ENCODE measurements at regions not wholly inside any gene's neighbourhood (a gene's known extent, or its start where the extent isn't known, plus 50 kb on each side); places are given as distances from the start of the nearest gene placed in this dataset.
"Not testable (repeated sequence)": the region's sequence is repeated elsewhere in the genome, so short reads cannot be mapped to it uniquely, and the experiment has no call there.

DNA sequence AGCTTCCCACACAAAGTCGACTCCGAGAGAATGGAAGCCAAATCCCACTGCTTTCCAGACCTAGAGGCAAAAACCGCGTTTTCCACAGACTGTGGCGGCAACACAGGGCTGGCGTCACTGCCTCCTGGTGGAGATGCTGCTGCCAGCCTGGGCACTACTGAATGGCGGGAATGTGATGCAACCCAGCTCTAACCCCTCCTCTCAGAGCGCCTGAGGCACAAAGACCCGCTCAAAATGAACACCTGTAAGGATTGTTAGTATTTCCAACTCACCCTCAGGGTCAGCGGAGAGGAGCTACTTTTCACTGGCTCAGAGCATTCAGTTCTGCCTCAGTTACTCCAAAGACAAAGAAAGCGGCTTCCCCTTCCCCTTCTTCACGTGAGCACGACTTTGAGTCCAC is 548.0 kb upstream of the SALL3 start:
- no peak for DNase-seq

- no peak for DNase-seq
These were observed 546.1 kb upstream of the SALL3 start for GRCh38 chr18:78433562-78433961.

GRCh38 chr18:78436110-78436509 is 543.5 kb upstream of the SALL3 start:
- no peak for DNase-seq

DNA sequence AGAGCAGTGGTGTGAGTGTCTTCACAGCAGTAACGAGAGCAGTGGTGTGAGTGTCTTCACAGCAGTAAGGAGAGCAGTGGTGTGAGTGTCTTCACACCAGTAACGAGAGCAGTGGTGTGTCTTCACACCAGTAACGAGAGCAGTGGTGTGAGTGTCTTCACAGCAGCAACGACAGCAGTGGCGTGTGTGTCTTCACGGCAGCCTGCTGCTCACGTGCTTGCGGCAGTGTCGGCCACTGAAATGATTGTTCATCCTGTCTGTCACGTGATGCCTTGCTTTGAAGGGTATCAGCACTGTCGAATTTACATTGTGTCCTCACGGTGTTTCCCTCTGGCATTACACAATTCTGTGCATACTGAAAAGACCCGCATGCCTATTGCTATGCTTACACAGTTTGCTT is 541.4 kb upstream of the SALL3 start:
- DNase-seq: not testable (repeated sequence)

GRCh38 chr18:78445880-78446279 is 533.7 kb upstream of the SALL3 start:
- no peak for DNase-seq

- no peak for DNase-seq
These were observed 532.4 kb upstream of the SALL3 start for GRCh38 chr18:78447211-78447610.

DNA sequence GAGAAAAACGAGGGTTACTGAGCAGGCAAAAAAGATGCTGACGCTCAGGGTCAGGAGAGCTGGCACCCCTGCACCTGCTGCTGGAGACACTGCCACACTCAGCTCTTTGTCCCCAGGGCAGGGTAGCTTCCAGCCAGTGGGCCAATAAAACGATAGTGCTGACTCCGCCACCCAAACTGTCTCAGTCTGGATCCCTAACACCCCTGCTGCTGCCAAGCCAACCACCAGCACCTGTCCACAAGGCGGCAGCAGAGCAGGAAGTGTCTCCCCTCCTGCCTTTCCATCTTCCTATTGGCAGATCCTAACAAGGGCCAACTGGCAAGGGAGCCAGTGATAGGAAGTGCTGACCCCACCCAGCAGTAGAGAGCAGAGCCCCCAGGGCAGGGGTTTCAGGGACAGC is 531.5 kb upstream of the SALL3 start:
- no peak for DNase-seq

DNA sequence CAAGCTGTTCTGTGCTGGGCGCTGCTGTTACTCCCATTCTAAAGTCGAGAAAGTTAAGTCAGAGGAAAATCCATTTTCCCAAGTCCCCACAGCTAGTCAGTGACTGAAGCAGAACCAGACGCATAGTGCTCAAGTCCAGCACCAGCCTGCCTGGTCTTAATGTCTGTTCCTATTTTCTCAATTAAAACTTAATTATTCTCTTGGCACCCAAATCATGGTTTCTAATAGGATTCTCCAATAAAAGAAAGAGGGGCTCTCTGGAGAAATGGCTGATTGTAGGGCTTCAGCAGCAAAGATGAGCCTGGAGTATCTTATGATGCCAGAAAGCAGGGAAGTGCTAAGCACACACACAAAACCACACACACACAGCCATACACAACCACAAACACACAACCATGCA is 531.0 kb upstream of the SALL3 start:
- DNase-seq: no peak

- no peak for DNase-seq
These were observed 525.4 kb upstream of the SALL3 start for GRCh38 chr18:78454221-78454620.

GRCh38 chr18:78455386-78455785 is 524.2 kb upstream of the SALL3 start:
- no peak for DNase-seq

DNA sequence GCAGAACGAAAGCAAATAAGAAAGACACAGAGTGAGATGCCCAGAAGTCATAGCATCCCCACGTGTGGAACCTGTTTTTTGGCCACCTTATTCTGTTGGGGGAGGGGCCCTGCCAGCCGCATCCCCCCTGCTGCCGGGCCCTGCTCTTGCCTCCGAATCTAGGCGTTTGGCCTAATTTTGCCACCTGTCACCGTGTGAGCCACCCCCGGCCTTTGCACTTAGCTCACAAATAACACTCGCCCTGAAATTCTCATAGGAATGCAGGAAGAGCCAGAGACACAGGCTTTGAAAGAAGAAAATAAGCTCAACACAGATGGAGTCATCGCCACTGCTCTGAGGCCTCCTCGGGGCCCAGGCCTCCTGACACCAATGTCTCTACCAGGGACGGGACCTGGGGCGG is 522.6 kb upstream of the SALL3 start:
- DNase-seq: no peak

DNA sequence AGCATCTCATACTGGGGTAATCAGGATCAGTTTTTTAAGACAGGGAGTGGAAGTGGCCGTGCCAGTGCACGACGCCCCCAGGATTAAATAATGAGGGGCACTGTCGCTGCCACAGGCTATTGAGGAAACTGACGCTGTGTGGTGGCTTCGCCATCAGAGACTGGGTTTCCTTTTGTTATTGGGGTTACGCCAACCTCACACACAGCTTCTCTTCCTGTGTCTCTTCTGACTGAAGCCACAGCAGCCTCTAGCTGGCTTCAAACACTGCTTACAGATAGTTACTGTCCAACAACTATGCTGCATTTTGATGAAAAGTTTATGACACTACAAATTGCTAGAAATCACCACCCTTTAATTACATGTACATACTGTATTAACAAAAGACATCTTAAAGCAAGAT is 521.9 kb upstream of the SALL3 start:
- no peak for DNase-seq

DNA sequence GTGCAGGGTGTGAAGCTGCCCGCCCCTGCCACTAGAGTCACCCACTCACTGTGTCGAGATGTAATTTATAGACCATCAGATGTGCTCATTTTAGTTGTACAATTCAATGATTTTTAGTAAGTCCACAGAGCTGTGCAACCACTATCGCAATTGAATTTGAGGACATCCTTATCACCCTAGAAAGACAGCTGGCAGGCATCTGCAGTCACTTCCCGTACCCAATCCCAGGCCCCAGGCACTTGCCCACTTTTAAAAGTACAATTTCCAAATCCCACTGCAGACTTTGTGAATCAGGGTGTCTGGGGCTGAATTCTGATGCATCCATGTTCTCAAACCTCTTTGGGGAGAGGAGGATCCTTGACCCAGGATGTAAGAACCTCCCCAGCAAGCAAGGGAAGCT is 521.3 kb upstream of the SALL3 start:
- DNase-seq: no peak

GRCh38 chr18:78459668-78460067 is 520.0 kb upstream of the SALL3 start:
- DNase-seq: no peak

DNA sequence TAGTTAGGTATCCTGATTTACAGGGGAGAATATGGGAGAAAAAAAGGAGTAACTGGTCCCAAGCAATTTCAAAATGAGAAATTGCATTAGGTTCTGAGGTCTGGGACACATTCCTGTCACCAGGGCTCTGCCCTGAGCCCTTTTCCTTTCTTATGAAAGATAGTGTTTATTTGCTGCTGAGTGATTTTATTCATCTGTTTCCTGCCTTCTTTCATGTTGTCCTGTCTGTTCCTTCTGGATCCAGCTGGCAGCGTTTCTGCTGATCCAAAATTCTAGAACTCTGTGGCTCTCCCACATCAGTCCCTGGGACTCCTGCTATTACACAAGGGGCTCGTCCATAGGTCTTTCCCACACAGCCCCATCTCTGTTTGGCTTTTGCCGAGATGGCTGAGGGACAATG is 519.1 kb upstream of the SALL3 start:
- no peak for DNase-seq

DNA sequence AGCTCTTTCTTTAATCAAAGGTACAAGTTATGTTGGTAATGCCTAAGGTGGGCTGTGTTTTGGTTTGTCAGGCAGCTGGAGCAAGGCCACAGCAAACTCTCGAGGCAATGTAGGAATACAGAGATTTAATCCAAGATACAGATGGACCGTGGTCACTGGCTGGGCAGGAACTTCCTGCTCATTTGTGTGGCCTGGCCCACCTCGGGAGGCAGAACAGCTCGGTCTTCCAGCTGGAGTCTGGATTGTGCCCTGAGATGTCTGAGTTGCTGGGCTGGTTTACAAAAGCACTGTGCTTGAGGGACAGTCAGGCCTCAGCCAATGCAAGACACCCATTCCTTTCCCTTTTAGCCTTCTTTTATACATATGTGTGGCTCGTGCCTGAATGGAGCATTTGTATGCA is 506.1 kb upstream of the SALL3 start:
- DNase-seq: no peak

GRCh38 chr18:78477840-78478239 is 501.8 kb upstream of the SALL3 start:
- no peak for DNase-seq

- DNase-seq: no peak
These were observed 500.2 kb upstream of the SALL3 start for GRCh38 chr18:78479443-78479842.

DNA sequence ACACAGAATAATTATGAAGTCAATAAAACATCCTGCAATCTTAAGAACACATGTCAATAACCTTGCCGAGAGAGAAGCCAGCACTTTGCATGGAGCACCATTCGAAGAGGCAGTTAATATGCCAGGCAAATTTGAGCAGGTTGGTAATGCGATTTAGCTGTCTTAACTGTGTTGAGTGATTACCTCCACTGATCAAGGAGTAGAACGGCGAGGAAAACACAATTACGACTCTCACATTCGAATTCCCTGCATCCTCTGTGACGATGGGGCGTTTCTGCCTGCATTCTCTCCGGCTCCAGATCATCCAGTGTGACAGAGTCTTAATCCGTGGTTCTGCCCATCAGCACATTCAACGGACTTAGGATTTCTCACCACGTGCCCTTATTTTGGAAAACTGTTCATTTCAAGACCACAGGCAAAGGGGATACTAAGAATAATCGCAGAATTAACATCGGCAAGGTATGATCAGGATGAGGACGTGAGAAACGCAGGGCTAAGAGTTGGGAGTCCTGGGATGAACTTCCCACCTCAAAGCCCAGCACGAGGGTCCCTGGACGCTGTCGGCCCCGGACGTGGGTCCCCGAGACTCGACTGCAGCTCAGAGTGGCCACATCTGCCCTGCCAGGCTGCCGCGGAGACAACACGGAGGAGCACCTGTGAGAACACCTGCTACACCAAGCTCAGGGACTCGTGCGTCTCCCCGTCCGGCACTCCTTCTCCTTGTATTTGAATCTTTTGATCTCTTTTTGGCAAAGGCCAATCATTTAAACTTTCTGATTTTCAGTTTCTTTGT is 499.2 kb upstream of the SALL3 start:
- DNase-seq: no peak

DNA sequence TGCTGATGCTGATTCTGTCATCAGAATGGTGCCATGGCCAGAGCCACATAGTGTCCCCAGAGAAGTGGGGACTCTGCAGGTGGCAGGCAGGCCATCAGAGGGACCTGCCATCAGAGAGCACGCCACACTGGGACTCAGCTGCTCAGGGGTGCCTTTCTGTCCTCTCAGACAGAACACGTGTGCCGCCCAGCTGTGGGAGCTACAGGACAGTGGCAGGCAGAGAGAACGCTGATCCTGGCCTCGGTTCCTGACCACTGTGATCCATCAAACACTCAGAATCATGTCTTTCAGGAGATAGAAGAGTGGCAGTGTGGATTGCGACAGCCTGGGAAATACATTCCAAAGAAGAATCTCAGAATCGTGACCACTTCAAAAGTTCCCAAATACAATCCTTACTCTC is 497.2 kb upstream of the SALL3 start:
- no peak for DNase-seq

DNA sequence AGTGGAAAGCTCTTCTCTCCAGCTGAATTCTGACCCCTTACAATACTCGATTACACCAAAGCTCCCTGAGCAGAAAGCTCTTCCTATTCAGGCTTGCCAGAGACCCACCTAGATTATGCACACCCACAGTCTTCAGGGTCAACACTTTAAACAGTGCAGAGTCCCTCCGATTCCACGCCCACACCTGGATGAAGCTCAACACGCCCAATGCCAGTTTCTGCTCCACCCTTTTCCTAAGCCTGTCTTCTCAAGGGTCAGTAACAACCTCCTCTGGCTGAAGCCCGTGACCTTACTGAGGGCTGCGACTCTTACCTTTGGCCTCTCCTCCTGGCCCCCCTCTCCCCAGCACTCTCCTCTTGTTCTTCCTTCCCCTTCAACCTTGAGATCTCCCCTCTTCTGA is 492.0 kb upstream of the SALL3 start:
- DNase-seq: no peak

DNA sequence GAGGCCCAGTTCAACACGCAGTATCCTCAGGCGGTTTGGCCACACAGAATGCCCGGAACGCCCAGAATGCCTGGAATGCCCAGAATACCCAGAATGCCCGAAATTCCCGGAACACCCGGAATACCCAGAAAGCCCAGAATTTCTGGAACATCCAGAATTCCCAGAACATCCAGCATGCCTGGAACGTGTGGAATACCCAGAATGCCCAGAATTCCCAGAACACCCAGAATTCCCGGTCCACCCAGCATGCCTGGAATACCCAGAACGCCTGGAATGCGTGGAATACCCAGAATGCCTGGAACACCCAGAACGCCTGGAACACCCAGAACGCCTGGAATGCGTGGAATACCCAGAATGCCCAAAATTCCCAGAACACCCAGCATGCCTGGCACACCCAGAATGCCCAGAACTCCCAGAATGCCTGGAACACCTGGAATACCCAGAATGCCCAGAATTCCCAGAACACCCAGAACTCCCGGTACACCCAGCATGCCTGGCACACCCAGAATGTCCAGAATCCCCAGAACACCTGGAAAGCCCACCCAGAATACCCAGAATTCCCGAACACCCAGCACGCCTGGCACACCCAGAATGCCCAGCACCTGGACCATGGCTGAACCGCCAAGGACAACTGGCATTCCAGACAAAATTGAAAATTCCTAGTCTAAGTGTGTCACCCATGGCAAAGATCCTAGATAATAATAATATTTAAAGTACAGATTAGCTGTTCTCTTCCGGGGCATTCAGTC is 487.4 kb upstream of the SALL3 start:
- no peak for DNase-seq

DNA sequence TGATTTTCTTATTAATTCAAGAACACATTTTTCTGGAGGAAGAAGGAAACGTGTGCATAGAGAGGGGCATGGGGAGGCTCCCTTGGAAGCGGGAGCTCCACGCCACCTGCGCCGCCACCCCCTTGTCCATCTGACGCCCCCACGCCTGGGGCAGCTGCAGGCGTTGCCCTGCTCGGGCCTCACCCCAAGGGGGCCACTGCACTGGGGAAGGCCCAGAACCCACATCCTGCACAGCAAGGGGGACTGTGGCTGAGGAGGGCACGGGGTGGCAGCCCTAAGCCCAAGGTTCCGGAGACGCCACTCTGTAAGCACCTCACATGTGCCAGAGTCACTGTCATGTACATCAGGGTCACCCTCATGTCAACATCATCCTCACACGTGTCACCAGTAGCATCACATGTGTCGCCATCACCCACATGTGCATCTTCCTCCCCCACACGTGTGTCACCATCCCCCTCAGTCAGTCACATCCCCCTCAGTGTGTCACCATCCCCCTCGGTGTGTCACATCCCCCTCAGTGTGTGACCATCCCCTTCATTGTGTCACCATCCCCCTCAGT is 486.7 kb upstream of the SALL3 start:
- no peak for DNase-seq

- DNase-seq: not testable (repeated sequence)
These were observed 486.1 kb upstream of the SALL3 start for GRCh38 chr18:78493490-78493889.

Data from CD4-positive, alpha-beta T cell treated with Interleukin-6 for 4 hours (primary cell).